COLO668 (cell line): ENCODE measurements at regions not wholly inside any gene's neighbourhood (a gene's known extent, or its start where the extent isn't known, plus 50 kb on each side); places are given as distances from the start of the nearest gene placed in this dataset.
"Not testable (repeated sequence)": the region's sequence is repeated elsewhere in the genome, so short reads cannot be mapped to it uniquely, and the experiment has no call there.

Experiments
- DNase-seq: peaks from one replicate; lab custom pipeline; 2025; ENCODE audit not compliant: unreplicated experiment; lab: John Stamatoyannopoulos, UW

DNA sequence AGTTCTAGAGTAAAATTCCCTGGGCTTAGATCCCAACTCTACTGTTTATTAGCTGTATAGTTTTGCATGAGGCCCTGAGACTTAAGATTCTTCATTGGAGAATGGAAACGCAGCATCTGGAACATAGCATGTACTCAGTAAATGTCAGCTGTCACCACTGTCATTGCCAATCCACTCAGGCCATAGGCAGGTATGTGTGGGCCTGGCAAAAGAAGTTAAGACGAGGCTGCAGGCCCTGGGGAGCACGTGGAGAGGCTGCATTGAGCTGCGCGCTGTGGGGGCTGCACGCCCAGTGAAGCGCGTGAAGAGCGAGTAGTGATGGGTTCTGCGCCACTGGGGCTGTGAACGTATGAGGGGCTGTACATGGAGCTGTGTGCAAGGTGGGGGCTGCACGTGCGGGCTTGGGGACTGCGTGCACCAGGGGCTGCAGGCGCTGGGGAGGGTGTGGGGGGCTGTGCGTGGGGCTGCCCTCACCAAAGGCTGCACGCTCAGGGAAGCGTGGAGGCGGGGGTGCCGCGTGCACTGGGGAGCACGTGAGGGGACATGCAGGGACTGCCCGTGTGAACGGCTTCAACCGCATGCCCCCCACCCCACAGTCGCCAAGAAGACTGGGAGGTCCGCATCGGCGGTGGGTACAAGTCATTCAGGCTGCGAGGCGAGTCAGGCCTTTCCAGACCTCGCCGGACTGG, 85.5 kb downstream of the PRR15 start:
- no peak for DNase-seq

DNA sequence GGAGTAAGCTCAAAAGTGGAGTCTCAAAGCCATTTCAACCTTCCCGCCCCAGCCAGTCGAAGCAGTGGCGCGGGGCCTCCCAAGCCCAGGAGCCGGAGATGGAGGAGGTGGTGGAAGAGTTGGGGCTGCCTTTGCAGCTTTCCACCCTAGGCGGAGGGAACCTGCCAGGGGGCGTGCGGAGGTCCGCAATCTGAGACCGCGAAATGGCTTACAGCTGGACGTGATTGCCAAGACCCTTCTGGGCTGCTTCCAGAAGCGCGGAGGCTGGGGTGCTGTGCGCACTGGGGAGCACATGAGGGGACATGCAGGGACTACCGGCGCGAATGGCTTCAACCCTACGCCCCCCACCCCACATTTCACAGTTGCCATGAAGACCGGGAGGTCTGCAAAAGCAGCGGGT, 86.2 kb downstream of the PRR15 start:
- DNase-seq = no peak

DNA sequence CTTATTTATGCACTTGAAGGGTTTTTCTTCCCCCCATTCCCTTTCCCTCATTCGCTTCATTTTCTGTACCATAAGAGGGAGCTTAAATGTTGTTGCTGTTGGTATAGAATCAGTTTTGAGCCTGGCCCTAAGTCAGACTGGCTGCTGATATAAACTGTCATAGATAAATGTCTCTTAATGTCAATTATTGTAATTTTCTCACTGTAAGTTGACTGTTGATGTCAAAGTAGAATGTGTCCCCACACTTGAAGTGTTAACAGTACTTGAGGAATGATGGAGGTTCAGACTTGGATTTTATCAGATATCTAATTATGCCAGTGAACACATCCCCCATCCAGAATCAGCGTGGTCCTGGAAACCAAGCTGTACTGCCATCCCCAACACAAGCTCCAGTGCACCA, 87.8 kb downstream of the PRR15 start:
- no peak for DNase-seq

DNA sequence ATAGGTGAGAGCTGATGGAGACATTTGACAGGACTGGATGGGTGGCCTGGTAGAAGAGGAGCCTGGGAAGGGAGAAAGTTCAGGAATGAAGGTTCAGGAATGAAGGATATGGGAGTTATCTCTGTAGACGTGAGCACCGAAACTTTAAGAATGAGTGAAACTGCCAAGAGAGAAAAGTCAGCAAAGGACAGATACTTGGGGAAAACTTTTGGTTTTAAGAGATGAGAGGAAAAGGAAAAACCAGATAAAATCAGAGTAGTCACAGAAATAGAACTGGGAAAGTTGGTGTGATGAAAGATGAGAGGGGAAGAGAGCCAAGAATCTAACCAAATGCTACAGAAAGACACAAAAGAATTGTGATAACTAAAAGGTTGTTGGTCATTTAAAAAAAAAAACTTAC, 88.9 kb downstream of the PRR15 start:
- DNase-seq = no peak

DNA sequence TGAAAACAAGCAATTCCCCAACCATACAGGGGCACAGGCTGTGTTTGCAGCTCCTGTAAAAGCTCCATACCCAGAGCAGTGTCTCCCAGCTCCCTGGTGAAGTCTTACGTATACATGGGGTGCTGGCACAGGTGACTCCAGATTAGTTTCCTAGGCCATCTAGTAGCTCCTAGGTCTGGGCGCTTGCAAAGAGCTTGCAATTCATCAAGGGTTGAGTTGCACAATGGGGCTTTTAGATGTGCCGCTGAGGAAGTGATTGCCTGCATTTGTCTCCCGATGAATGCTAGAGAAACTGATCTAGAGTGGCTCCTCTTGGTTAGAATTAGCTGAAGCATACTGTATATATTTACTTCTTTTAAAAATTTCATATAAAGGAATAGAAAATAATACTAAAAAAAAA, 90.7 kb downstream of the PRR15 start:
- DNase-seq = not testable (repeated sequence)

DNA sequence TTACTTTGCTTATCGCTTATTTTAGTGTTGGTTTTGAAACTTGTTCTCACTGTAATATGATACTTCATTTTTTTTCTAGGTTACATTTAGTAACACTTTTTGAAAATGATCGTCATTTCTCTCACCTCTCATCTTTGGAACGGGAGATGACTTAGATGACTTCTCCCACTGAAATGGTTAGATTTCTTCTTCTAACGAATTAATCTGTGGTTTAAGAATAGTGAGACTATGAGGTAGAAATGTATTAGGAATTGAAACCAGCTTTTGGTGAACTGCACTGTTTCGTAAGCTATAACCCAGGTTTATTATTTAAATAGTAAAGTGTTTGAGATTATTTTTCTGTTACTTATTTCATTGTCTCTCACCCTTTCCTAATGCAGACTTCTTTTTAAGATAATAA, 93.7 kb downstream of the PRR15 start:
- no peak for DNase-seq

DNA sequence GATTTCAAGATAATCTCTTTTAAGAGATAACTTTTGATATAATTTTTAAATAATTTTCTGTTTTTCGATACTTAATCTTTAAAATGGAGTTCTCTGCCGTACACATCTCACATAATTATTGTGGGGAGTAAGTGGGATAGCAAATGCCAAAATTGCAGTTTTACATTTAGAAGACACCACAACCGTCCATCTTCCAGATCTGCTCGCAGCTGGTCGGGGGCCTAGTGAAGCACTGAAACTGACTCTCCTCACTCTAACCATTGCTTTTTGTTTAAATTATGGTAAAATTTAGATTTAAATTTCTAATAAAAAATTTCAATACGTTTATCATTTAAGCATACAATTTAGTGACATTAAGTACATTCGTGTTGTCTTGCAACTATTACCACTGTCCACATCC, 94.2 kb downstream of the PRR15 start:
- DNase-seq = no peak

DNA sequence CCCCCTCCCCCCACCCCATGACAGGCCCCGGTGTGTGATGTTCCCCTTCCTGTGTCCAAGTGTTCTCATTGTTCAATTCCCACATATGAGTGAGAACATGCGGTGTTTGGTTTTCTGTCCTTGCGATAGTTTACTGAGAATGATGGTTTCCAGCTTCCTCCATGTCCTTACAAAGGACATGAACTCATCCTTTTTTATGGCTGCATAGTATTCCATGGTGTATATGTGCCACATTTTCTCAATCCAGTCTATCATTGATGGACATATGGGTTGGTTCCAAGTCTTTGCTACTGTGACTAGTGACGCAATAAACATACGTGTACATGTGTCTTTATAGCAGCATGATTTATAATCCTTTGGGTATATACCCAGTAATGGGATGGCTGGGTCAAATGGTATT, 95.6 kb downstream of the PRR15 start:
- not testable (repeated sequence) for DNase-seq

DNA sequence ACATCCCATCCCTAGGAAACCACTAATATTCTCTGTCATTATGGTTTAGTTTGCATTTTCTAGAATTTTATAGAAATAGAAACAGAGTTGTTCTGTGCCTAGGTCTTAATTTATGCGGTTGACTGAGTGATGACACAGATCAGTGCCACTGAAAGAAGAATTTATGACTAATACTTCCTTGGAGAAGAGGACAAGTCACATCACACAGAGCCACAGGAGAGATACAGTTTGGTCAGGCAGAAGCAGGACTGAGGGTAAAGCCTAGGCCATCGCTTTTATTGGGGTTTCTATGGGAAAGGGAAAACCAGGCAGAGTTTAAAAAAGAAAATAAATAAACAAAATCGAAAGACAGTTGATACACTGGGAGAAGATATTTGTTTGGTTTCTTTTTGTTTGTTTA, 99.3 kb downstream of the PRR15 start:
- not testable (repeated sequence) for DNase-seq

DNA sequence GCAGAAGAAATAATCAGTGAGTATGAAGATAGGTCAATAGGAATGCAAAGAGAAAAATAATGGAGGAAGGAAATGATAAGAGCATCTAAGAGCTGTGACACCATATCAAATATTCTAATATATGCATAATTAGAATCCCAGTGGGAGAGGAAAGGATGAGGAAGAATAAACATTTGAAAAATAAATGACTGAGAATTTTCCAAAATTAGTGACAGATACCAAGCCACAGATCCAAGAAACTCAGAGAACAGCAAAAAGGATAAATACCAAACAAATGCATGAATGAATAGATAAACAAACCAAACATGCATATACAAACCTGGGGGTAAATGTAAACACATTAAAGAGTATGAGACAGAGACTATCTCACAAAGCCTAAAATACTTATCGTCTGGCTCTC, 101.4 kb downstream of the PRR15 start:
- DNase-seq = not testable (repeated sequence)

DNA sequence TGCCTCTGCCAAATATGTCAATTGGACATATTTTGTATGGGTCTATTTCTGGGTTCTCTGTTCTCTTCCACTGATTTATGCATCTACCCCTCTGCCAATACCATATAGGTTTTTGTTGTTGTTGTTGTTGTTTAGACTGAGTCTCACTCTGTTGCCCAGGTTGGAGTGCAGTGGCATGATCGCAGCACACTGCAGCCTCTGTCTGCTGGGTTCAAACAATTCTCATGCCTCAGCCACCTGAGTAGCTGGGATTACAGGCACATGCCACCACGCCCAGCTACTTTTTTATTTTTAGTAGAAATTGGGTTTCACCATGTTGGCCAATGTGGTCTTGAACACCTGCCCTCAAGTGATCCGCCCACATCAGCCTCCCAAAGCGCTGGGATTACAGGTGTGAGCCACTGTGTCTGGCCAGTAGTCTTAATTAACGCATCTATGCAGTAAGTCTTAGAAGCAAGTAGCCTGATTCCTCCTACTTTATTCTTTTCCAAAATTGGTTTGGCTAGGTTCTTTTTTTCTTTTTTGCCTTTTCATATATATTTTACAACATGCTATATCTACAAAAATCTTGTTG, 103.5 kb downstream of the PRR15 start:
- DNase-seq = not testable (repeated sequence)

DNA sequence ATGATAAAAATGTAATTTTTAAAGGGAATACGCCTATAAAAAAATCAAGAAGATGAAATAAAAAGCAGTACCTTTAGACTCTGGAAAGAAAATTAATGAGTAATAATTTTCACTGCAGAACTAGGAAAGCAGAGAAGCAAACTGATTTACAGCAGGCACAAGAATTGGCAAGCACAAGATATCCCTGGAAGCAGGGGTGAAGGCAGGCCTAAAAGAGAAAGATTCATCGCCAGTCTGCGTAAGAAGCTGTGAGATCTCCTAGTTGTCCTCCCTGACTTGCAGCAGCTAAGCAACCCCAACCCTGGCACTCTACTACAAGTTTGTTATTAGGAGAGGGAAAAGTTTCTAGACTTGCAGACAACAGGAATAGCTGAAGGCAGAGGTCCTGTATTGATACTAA, 107.7 kb downstream of the PRR15 start:
- DNase-seq = not testable (repeated sequence)

DNA sequence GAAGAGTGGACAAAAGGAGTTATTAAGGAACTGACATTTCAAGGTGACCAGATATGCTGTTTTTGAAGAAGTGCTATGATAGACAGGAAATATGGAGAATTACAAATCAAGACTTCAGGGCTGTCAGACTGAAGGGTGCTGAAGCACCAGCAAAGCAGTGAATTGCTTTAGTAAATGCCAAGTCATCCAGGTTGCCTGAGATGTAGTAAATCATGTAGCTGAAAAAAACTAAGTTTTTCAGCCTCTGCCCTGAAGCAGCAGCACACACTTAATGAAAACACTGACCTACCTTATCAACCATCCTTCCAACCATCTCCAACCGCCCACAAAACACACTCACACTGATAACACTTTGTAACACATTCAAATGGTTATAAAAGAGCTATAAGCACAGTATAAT, 110.0 kb downstream of the PRR15 start:
- not testable (repeated sequence) for DNase-seq

DNA sequence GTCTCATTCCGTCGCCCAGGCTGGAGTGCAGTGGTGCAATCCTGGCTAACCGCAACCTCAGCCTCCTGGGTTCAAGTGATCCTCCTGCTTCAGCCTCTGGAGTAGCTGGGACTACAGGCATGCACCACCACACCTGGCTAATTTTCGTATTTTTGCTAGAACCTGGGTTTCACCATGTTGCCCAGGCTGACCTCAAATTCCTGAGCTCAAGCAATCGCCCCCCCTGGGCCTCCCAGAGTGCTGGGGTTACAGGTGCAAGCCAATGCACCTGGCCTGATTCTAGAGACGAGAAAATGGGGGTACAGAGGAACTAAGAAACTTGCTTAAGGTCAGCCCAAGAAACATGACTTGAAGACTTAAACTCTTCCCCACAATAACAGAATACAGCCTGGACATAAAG, 111.0 kb downstream of the PRR15 start:
- DNase-seq = not testable (repeated sequence)

DNA sequence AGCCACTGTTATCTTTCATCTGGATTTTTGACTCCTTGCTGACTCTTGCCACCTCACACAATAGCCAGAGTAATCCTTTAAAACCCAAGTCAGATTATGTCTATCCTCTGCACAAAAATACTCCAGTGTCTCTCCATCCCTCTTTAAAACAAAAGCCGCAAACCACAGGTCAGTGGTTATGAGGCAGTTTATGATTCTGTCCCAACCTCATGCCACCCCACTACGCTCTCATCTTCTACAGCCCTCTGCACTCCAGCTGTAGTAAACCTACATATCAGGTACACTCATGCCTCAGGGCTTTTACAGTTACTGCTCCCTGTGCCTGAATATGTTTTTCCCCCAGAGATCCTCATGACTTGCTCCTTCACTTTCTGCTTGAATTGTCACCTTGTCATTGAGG, 113.6 kb downstream of the PRR15 start:
- not testable (repeated sequence) for DNase-seq

DNA sequence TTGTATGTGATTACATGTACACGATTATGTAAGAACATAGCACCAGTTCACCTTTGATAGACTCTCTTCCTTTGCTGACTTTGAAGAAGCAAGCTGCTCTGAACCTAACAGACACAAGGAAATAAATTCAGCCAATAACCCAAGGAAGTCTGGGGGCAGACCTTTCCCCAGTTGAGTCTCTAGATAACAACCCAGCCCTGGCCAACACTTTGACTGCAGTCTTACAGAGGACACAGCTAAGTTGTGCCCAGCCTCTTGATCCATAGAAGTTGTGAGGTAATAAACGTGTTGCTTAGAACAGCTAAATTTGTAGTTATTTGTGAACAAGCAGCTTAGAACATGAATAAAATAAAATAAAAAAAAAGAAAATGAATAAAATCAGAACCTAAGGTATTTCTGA, 116.3 kb downstream of the PRR15 start:
- DNase-seq = not testable (repeated sequence)

DNA sequence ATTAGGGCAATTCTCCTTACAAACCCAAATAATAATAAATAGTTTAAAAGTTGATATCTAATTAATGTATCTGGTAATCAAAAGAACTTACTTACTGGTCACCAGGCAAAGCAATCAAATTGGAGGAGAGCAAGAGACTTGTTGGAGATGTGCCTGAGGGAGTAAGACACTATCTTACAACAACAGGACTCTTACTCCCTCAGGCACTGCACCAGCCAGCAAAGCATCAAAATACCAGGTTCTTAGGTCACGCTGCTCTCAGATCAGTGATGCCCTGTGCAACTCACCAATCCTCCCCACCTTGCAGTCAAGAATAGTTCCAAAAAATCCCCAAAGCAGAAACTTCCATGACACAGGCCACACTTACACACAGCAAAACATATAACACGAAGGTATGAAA, 117.0 kb downstream of the PRR15 start:
- not testable (repeated sequence) for DNase-seq

DNA sequence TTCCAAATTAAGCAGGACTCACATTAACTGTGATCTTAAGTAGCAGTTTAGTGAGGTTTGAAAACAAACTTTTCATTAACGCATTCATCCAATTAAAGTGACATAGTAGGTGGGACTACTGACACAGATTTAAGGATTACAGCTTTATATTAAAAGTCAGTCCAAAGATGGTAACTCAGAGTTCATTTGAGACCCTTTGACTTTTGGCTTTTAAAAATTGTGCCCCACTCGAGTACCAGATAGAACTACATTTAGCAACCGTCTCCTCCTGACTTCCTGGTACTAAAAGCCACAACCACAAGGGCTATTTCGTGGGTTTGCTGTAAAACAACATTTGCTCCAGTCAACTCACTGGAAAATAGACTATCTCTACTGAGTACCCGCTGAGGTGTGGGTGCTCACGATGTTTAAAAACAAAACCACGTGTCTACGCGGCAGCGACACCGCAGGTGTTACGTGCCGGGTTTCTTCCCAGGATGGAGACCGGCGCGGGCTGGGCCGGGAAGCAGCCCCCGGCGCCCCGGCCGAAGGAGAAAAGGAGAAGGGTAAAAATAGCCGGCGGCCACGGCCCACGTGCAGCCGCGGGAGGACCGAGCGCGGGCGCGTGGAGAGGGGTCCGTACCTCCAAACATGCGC, 120.6 kb downstream of the PRR15 start:
- DNase-seq = not testable (repeated sequence)

DNA sequence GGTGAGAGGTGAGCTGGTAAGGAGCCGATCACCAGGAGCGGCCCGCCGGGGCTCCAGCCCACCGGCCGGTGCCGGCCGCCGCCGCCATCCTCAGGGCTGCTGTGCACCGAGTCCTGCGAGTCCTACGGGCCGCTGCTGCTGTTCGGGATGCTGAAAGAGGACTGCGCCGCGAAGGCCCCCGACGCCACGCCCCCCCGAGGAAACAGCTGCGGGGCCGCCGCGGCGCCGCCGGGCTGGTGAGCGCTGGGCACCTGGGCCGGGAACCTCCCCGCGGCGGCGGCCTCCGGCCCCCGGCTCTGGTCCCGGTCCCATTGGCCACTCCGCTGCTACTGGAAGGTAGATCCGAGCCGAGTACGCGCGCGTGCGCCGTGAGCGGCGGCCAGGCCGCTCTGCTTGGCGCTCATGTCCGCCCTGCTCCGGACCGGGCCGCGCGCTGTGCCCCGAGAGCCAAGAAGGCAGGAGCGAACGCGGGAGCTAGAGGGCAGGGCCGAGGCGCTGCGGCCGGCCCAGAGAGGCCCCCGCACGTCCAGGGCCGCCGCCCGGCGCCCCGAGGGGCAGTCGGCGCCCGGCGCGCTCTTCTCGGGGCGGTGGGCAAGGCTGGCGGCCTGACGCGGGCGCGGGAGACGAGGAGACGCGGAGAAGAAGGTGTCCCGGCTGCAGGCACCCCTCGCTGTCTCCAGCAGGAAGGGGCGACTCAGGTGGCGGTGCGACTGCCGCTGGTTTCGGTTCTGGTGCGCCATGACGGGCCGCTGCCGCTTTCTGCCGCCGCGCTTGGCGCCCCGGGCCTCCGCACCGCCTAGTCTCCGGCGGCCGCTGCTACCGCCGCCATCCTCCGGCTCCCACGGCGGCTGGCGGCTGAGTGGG, 121.3 kb upstream of the WIPF3 start:
- peak; percentile 89 for DNase-seq

DNA sequence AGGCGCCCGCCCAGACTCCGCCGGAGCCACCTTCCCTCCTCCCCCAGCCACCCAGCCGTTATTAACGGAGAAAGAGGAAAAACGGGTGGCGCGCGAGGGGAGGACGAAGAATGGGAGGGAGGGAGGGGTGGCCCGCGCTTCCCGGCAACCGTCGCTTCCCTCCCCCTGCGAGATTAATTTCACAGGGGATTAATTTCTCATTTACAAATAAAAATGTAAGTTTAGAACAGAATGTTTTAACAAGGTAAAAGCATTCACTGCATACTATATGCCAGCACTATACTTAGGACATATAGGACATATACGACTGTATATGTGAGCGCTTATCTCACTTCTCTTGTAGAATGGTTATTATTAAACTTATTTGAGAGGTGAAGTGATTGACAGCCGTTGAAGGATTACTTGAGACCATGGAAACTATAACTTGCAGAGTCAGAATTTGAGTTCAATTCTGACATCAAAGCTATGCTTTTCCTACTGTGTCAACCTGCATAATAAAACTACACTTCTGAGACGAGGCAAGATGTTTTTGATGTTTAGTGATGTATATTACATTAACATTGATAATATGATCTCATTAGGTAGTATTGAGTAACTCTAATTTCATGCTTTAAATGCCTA, 120.5 kb upstream of the WIPF3 start:
- not testable (repeated sequence) for DNase-seq

DNA sequence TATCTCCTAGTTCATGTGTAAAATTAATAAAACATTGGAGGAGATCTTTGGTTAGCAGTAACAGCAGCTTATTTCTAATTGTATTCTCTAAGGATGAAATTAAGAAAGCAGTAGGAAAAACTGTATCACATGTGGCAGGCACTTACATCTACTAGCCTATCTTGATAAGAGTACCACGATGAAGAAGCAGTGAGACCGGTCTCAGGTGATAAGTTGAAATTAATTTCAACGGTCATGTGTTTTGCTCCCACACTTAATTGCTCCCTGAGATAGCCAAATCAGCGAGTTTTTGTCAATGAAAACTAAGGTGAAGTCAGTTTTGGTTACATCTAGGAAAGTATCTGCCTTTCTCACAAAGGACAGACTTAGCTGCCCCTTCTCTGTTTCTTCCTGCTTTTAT, 115.8 kb upstream of the WIPF3 start:
- not testable (repeated sequence) for DNase-seq
